Naive thymus-derived CD4-positive, alpha-beta T cell (primary cell): ENCODE measurements at regions not wholly inside any gene's neighbourhood (a gene's known extent, or its start where the extent isn't known, plus 50 kb on each side); places are given as distances from the start of the nearest gene placed in this dataset.

Experiments used
- ATAC-seq: fragments of 150-1000 bp; cut with Tn5 transposase; 2 replicates; pipeline ENCODE4 v1.10.0; 2021; ENCODE audit warnings: mild to moderate bottlenecking, moderate library complexity
- CTCF ChIA-PET: fragments of 350-600 bp; sonication (Branson Sonifier 250); formaldehyde crosslinking; loops from one replicate; lab custom pipeline; 2021; ENCODE audit warnings: antibody characterized with exemption; lab: Charles Lee
- POLR2A ChIA-PET: fragments of 350-600 bp; sonication (Branson Sonifier 250); formaldehyde crosslinking; loops from one replicate; lab custom pipeline; 2021; ENCODE audit warnings: antibody characterized with exemption, inconsistent platforms; lab: Charles Lee
- DNase-seq, 9 donors: peaks; one replicate each; pipeline versions ENCODE4 v3.0.0 to v3.0.0-alpha.2; 2020 to 2022; ENCODE audit warnings: mixed read lengths in 1 of 9
- H3K27ac ChIP-seq: one replicate; pipeline ENCODE4 v1.7.0; 2013; ENCODE audit warnings: mild to moderate bottlenecking, low read depth, low read length, moderate library complexity
- H3K27me3 ChIP-seq, 2 donors: one replicate each; pipeline ENCODE4 v1.7.0; 2013; ENCODE audit warnings: low read length in 2 of 2, mild to moderate bottlenecking in 2 of 2, moderate library complexity in 2 of 2; ENCODE audit not compliant: control insufficient read depth in 2 of 2, insufficient read depth in 2 of 2
- H3K36me3 ChIP-seq, 3 experiments: 1 replicate in 2 of 3; 2 replicates in 1 of 3; pipeline ENCODE4 v1.7.0; 2013; ENCODE audit warnings: low read length in 3 of 3, mild to moderate bottlenecking in 3 of 3, moderate library complexity in 1 of 3; ENCODE audit not compliant: insufficient read depth in 3 of 3, control insufficient read depth in 2 of 3
- H3K4me1 ChIP-seq, 2 donors: one replicate each; pipeline ENCODE4 v1.7.0; 2013; ENCODE audit warnings: low read length in 2 of 2, mild to moderate bottlenecking in 2 of 2, moderate library complexity in 1 of 2; ENCODE audit not compliant: control insufficient read depth in 2 of 2, insufficient read depth in 2 of 2
- H3K4me3 ChIP-seq: 2 replicates; pipeline ENCODE4 v1.7.0; 2013; ENCODE audit warnings: mild to moderate bottlenecking, low read length
- H3K9me3 ChIP-seq, 3 experiments: 1 replicate in 2 of 3; 2 replicates in 1 of 3; pipeline ENCODE4 v1.7.0; 2013; ENCODE audit warnings: low read length in 3 of 3; ENCODE audit not compliant: control insufficient read depth in 2 of 3
- H3K27ac Mint-ChIP-seq, 9 donors: one replicate each; pipeline ENCODE4 v1.8.0; 2020 to 2022; ENCODE audit warnings: mixed read lengths in 9 of 9, mild to moderate bottlenecking in 8 of 9, moderate library complexity in 5 of 9, inconsistent platforms in 2 of 9
- H3K27me3 Mint-ChIP-seq, 5 donors: one replicate each; pipeline ENCODE4 v1.8.0; 2021 to 2022; ENCODE audit warnings: mixed read lengths in 5 of 5, mild to moderate bottlenecking in 1 of 5
- H3K36me3 Mint-ChIP-seq, 5 donors: one replicate each; pipeline ENCODE4 v1.8.0; 2020 to 2022; ENCODE audit warnings: mixed read lengths in 5 of 5, mild to moderate bottlenecking in 3 of 5, inconsistent platforms in 1 of 5
- H3K4me1 Mint-ChIP-seq, 7 donors: one replicate each; pipeline ENCODE4 v1.8.0; 2020 to 2022; ENCODE audit warnings: mixed read lengths in 7 of 7, mild to moderate bottlenecking in 3 of 7, inconsistent platforms in 1 of 7
- H3K4me3 Mint-ChIP-seq, 10 donors: one replicate each; pipeline ENCODE4 v1.8.0; 2020 to 2022; ENCODE audit warnings: mild to moderate bottlenecking in 10 of 10, mixed read lengths in 10 of 10, moderate library complexity in 6 of 10, inconsistent platforms in 2 of 10
- H3K9me3 Mint-ChIP-seq, 11 donors: one replicate each; pipeline ENCODE4 v1.8.0; 2020 to 2022; ENCODE audit warnings: mixed read lengths in 11 of 11, mild to moderate bottlenecking in 4 of 11, inconsistent platforms in 1 of 11, moderate library complexity in 1 of 11
- intact Hi-C, 2 donors: fragments of 100-400 bp; cut with micrococcal nuclease; formaldehyde crosslinking; loops; one replicate each; pipeline ENCODE4 v1.15.1; 2023

- ChIA-PET POLR2A (no interaction called here), CTCF (no interaction called here)
- no peak for ATAC-seq
- H3K4me1 ChIP-seq, result no peaks in the 10 kb centered on the region
- DNase-seq, result no peak
- Mint-ChIP-seq H3K27me3 (peaks cover 5 to 32% (median 22%) of the 10 kb centered on the region in 5 donors), H3K9me3 (peaks cover 0 to 1% (median 0%) of the 10 kb centered on the region in 11 donors), H3K36me3 (no peaks in the 10 kb centered on the region), H3K4me3 (no peak overlapping the region), H3K27ac (no peak overlapping the region), H3K4me1 (no peaks in the 10 kb centered on the region)
- no peaks in the 10 kb centered on the region for H3K36me3 ChIP-seq
- no peaks in the 10 kb centered on the region for H3K27me3 ChIP-seq
- H3K4me3 ChIP-seq, result no peak overlapping the region
- no peak overlapping the region for H3K27ac ChIP-seq
- intact Hi-C loops, result no loop called here
- no peaks in the 10 kb centered on the region for H3K9me3 ChIP-seq
Measured at GRCh38 chr11:120055646-120056045, 82.3 kb downstream of the TRIM29 start.

GRCh38 chr11:120054753-120055045 is 83.2 kb downstream of the TRIM29 start:
- DNase-seq (no peak), ATAC-seq (no peak)
- Histone ChIP-seq H3K27ac (no peak overlapping the region), H3K4me3 (no peak overlapping the region), H3K36me3 (no peaks in the 10 kb centered on the region), H3K27me3 (no peaks in the 10 kb centered on the region), H3K9me3 (no peaks in the 10 kb centered on the region), H3K4me1 (no peaks in the 10 kb centered on the region)
- Mint-ChIP-seq H3K4me1 (no peaks in the 10 kb centered on the region), H3K4me3 (no peak overlapping the region), H3K9me3 (peaks cover 0 to 1% (median 0%) of the 10 kb centered on the region in 11 donors), H3K36me3 (no peaks in the 10 kb centered on the region), H3K27ac (no peak overlapping the region), H3K27me3 (peaks cover 5 to 36% (median 22%) of the 10 kb centered on the region in 5 donors)
- CTCF ChIA-PET, result no interaction called here
- intact Hi-C loops, result no loop called here
- POLR2A ChIA-PET, result no interaction called here

- H3K27ac Mint-ChIP-seq, result no peak overlapping the region
- Histone ChIP-seq H3K27ac (no peak overlapping the region), H3K27me3 (no peaks in the 10 kb centered on the region), H3K4me3 (no peak overlapping the region), H3K9me3 (no peaks in the 10 kb centered on the region), H3K36me3 (no peaks in the 10 kb centered on the region), H3K4me1 (no peaks in the 10 kb centered on the region)
- H3K4me3 Mint-ChIP-seq, result no peak overlapping the region
- intact Hi-C loops, result no loop called here
- CTCF ChIA-PET, result no interaction called here
- H3K9me3 Mint-ChIP-seq, result peaks cover 0 to 1% (median 0%) of the 10 kb centered on the region in 11 donors
- DNase-seq (no peak), ATAC-seq (no peak)
- no peaks in the 10 kb centered on the region for H3K36me3 Mint-ChIP-seq
- POLR2A ChIA-PET, result no interaction called here
- H3K4me1 Mint-ChIP-seq, result no peaks in the 10 kb centered on the region
- H3K27me3 Mint-ChIP-seq, result peaks cover 5 to 36% (median 22%) of the 10 kb centered on the region in 5 donors
Measured at GRCh38 chr11:120054016-120054752, 83.7 kb downstream of the TRIM29 start.

GRCh38 chr11:120052196-120052775 is 85.6 kb downstream of the TRIM29 start:
- DNase-seq (no peak), ATAC-seq (no peak)
- POLR2A ChIA-PET, result no interaction called here
- peaks cover 5 to 33% (median 15%) of the 10 kb centered on the region in 5 donors for H3K27me3 Mint-ChIP-seq
- intact Hi-C loops, result no loop called here
- peaks cover 0 to 6% (median 0%) of the 10 kb centered on the region in 5 donors for H3K36me3 Mint-ChIP-seq
- Histone ChIP-seq H3K36me3 (no peaks in the 10 kb centered on the region), H3K4me1 (no peaks in the 10 kb centered on the region), H3K4me3 (no peak overlapping the region), H3K27ac (no peak overlapping the region), H3K27me3 (no peaks in the 10 kb centered on the region), H3K9me3 (peaks cover 0 to 7% (median 0%) of the 10 kb centered on the region in 3 experiments)
- H3K9me3 Mint-ChIP-seq, result peaks cover 0 to 13% (median 6%) of the 10 kb centered on the region in 11 donors
- H3K4me3 Mint-ChIP-seq, result no peak overlapping the region
- no peaks in the 10 kb centered on the region for H3K4me1 Mint-ChIP-seq
- CTCF ChIA-PET, result no interaction called here
- H3K27ac Mint-ChIP-seq, result no peak overlapping the region

GRCh38 chr11:120044011-120044675 is 93.8 kb downstream of the TRIM29 start:
- intact Hi-C loops, result no loop called here
- Histone ChIP-seq H3K9me3 (peaks cover 0 to 8% (median 0%) of the 10 kb centered on the region in 3 experiments), H3K4me1 (no peaks in the 10 kb centered on the region), H3K27me3 (no peaks in the 10 kb centered on the region), H3K27ac (no peak overlapping the region), H3K36me3 (no peaks in the 10 kb centered on the region), H3K4me3 (no peak overlapping the region)
- Mint-ChIP-seq H3K4me3 (no peak overlapping the region), H3K4me1 (no peaks in the 10 kb centered on the region), H3K27me3 (peaks cover 0 to 48% (median 41%) of the 10 kb centered on the region in 5 donors), H3K36me3 (peaks cover 0 to 6% (median 0%) of the 10 kb centered on the region in 5 donors), H3K9me3 (peaks cover 0 to 33% (median 25%) of the 10 kb centered on the region in 11 donors), H3K27ac (no peak overlapping the region)
- ChIA-PET POLR2A (no interaction called here), CTCF (no interaction called here)
- ATAC-seq (no peak), DNase-seq (no peak)

GRCh38 chr11:120043328-120043945 is 94.5 kb downstream of the TRIM29 start:
- peaks cover 0 to 30% (median 23%) of the 10 kb centered on the region in 11 donors for H3K9me3 Mint-ChIP-seq
- H3K9me3 ChIP-seq, result peaks cover 0 to 8% (median 0%) of the 10 kb centered on the region in 3 experiments
- no peaks in the 10 kb centered on the region for H3K27me3 ChIP-seq
- intact Hi-C loops, result no loop called here
- no peaks in the 10 kb centered on the region for H3K4me1 Mint-ChIP-seq
- H3K27me3 Mint-ChIP-seq, result peaks cover 0 to 55% (median 44%) of the 10 kb centered on the region in 5 donors
- peaks cover 0 to 6% (median 0%) of the 10 kb centered on the region in 5 donors for H3K36me3 Mint-ChIP-seq
- DNase-seq (no peak), ATAC-seq (no peak)
- no peak overlapping the region for H3K4me3 Mint-ChIP-seq
- H3K27ac Mint-ChIP-seq, result no peak overlapping the region
- H3K27ac ChIP-seq, result no peak overlapping the region
- CTCF ChIA-PET, result no interaction called here
- no peaks in the 10 kb centered on the region for H3K36me3 ChIP-seq
- POLR2A ChIA-PET, result no interaction called here
- H3K4me3 ChIP-seq, result no peak overlapping the region
- no peaks in the 10 kb centered on the region for H3K4me1 ChIP-seq
